ENCODE measurements at regions not wholly inside any gene's neighbourhood (a gene's known extent, or its start where the extent isn't known, plus 50 kb on each side); places are given as distances from the start of the nearest gene placed in this dataset.

DNA sequence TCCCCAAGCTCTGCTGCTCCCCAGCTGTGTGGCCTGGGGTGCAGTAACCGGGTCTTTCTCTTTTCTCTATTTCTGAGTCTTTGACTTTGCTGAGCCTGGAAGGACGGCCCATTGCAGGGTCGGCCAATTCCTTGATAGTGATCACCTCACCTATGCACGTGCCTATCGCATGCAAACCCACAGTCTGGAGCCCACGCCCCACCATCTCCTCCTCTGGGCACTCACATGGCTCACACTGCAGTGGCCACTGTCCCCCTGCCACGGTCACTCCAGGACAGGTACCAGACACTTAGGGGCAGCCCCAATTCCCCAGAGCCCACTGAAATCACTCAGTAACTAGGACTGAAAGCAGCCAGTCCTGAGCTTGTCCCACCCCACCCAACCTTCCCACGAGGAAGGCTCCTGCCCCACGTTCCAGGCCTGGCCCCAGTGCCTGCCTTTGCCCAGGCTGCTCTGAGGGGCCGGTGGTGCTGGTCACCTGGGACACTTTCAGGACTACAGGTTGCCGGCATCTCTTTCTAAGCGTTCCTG lies 137.6 kb downstream of the TEX29 start:
- DNase-seq (no peak), ATAC-seq (no peak)
- Histone ChIP-seq H3K36me3 (ENCODE audit: low read depth) (no peaks in the 10 kb centered on the region), H3K4me1 (ENCODE audit: low read depth) (no peaks in the 10 kb centered on the region), H3K4me3 (no peak overlapping the region), H3K9me3 (no peaks in the 10 kb centered on the region)
- intact Hi-C loops (cut with DNase I, micrococcal nuclease): no loop called here
- TF ChIP-seq CTCF (IDR thresholded peaks at IDR 0.05): no peak

DNA sequence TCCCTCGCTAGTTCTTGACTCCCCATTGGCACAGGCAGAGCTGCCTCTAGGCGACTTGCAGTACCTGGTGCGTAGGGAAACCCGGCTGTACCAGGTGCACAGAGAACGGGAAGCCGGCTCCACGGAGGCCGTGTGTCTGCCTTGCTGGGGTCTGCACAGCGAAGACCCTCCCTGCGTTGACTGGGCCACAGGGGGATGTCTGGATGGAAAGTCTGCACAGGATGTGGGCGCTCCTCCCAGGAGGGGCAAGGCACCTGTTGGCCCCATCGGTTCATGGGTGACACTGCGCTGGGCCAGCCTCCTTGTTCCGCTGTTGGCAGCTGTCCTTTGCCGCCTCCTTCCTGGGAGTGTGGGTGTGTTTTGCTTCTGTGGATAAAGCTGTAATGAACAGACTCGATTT lies 138.3 kb downstream of the TEX29 start:
- Histone ChIP-seq H3K4me3 (no peak overlapping the region), H3K36me3 (ENCODE audit: low read depth) (no peaks in the 10 kb centered on the region), H3K9me3 (no peaks in the 10 kb centered on the region), H3K4me1 (ENCODE audit: low read depth) (no peaks in the 10 kb centered on the region)
- ATAC-seq: no peak
- TF ChIP-seq CTCF (IDR thresholded peaks at IDR 0.05): no peak
- no peak for DNase-seq
- intact Hi-C loops (cut with DNase I, micrococcal nuclease): no loop called here

DNA sequence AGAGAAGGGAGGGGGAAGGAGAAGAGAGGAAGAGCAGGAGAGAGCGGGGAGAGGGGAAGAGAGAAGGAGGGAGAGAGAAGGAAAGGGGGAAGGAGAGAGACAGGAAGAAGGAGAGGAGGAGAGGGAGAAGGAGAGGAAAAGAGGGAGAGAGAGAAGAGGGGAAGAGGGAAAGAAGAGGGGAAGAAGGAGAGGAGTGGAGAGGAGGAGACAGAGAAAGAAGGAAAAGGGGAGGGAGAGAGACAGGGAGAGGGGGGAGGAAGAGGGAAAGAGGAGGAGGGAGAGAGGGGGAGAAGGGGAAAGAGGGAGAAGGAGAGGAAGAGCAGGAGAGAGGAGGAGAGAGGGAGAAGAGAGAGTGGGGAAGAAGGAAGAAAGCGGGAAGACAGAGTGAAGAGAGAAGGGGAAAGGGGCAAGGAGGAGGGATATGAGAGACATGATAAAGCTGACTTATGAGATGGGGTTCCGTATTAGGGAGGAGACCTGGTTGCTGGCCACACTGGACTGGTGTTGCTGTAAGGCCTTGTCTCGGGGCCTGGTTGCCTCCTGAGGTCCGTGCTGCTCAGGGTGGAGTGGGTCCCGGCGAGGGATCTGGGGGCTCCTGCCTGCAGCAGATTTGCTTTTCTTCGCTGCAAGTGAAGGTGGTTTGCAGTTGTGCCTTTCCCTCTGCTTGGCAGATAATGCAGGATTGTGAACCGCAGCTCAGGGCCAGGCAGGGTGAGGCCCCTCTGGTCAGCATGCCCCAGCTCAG lies 139.5 kb downstream of the TEX29 start:
- no peak for DNase-seq
- ATAC-seq: peak; percentile 22
- Histone ChIP-seq H3K9me3 (no peaks in the 10 kb centered on the region), H3K4me3 (no peak overlapping the region), H3K4me1 (ENCODE audit: low read depth) (no peaks in the 10 kb centered on the region), H3K36me3 (ENCODE audit: low read depth) (no peaks in the 10 kb centered on the region)
- TF ChIP-seq CTCF (IDR thresholded peaks at IDR 0.05): no peak
- intact Hi-C loops (cut with DNase I, micrococcal nuclease): no loop called here

- intact Hi-C loops (cut with DNase I, micrococcal nuclease): no loop called here
- peak in 1 of 3 donors; percentile 13 for DNase-seq
- no peak overlapping the region for H3K4me3 ChIP-seq
- TF ChIP-seq CTCF (IDR thresholded peaks at IDR 0.05): no peak
- H3K9me3 ChIP-seq: no peaks in the 10 kb centered on the region
- H3K4me1 ChIP-seq (ENCODE audit: low read depth): no peaks in the 10 kb centered on the region
- ATAC-seq: peak; percentile 53
- no peaks in the 10 kb centered on the region for H3K36me3 ChIP-seq (ENCODE audit: low read depth)
Observed at GRCh38 chr13:111460548-111461444, 140.4 kb downstream of the TEX29 start.

DNA sequence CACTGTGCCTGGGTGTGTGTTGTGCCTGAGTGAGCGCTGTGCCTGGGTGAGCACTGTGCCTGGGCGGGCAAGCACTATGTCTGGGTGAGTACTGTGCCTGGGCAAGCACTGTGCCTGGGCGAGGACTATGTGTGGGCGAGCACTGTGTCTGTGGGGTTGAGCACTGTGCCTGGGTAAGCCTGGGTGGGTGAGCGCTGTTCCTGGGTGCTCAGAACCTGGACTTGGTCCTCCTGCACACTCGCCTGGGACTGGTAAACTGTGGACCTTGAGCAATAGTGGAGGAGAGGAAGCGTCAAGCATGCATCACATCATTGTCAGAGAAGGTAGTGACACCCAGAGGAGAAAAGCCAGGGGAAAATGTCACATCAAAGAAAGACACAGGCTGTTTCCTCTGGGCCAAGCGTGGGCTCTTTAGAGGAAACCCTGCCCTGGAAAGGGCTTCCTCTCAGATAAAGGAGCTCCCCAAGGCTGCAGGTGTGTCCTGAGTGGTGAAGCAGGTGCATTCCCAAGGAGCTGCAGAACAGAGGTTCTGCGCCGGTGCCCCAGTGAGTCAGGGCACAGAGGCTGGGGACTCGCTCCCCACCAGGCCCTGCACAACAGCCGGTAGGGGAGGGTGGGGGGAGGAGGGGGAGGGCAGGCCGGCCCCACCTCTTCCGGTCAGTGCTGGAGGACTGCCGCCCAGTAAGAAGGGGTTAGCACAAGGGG lies 141.2 kb downstream of the TEX29 start:
- ATAC-seq (no peak), DNase-seq (no peak)
- Histone ChIP-seq H3K4me3 (no peak overlapping the region), H3K36me3 (ENCODE audit: low read depth) (no peaks in the 10 kb centered on the region), H3K9me3 (no peaks in the 10 kb centered on the region), H3K4me1 (ENCODE audit: low read depth) (no peaks in the 10 kb centered on the region)
- intact Hi-C loops (cut with DNase I, micrococcal nuclease): no loop called here
- TF ChIP-seq CTCF (IDR thresholded peaks at IDR 0.05): no peak

All from mucosa of descending colon (tissue), 3 donors.